ENCODE measurements at regions not wholly inside any gene's neighbourhood (a gene's known extent, or its start where the extent isn't known, plus 50 kb on each side); places are given as distances from the start of the nearest gene placed in this dataset.

- Histone ChIP-seq H3K9me3 (ENCODE audit: control insufficient read depth in 2 of 2, low read length in 2 of 2) (no peaks in the 10 kb centered on the region), H3K4me3 (ENCODE audit: low read length in 2 of 2) (no peak overlapping the region), H3K27ac (ENCODE audit: low read length) (no peak overlapping the region), H3K27me3 (ENCODE audit: control insufficient read depth in 1 of 2, insufficient read depth in 2 of 2, low read length in 2 of 2) (peaks cover 3 to 10% of the 10 kb centered on the region in 2 donors), H3K36me3 (ENCODE audit: control insufficient read depth in 2 of 2, insufficient read depth in 2 of 2, low read length in 2 of 2) (no peaks in the 10 kb centered on the region), H3K4me1 (ENCODE audit: control insufficient read depth, insufficient read depth, low read length) (no peaks in the 10 kb centered on the region), H3K9ac (ENCODE audit: low read length in 2 of 2) (no peak overlapping the region)
Observed at GRCh38 chr5:171650597-171650996, 135.0 kb upstream of the SMIM23 start.

GRCh38 chr5:171651102-171651501, 134.5 kb upstream of the SMIM23 start:
- H3K9ac ChIP-seq (ENCODE audit: low read length in 2 of 2), result no peak overlapping the region
- H3K36me3 ChIP-seq (ENCODE audit: control insufficient read depth in 2 of 2, insufficient read depth in 2 of 2, low read length in 2 of 2), result no peaks in the 10 kb centered on the region
- peaks cover 3 to 7% of the 10 kb centered on the region in 2 donors for H3K27me3 ChIP-seq (ENCODE audit: control insufficient read depth in 1 of 2, insufficient read depth in 2 of 2, low read length in 2 of 2)
- no peaks in the 10 kb centered on the region for H3K4me1 ChIP-seq (ENCODE audit: control insufficient read depth, insufficient read depth, low read length)
- no peaks in the 10 kb centered on the region for H3K9me3 ChIP-seq (ENCODE audit: control insufficient read depth in 2 of 2, low read length in 2 of 2)
- H3K4me3 ChIP-seq (ENCODE audit: low read length in 2 of 2), result no peak overlapping the region
- H3K27ac ChIP-seq (ENCODE audit: low read length), result no peak overlapping the region

DNA sequence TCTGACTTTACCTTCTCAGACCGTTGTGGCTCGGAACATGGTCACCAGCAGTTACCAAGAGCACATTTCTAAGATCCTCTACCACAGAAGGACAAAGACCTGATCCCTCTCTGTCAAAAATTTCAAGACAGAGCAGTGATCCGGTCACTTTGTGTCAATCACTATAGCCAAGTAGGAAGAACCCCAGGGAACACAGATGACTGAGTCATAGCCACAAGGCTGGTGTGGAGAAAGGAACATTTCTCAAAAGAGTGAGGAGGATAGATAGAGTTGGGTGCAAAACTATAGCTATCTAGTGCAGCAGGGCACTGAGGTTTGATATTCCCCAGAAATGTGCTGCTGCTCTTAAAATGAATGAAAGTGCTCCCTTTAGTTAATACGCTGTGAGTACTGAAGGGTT, 130.7 kb upstream of the SMIM23 start:
- Histone ChIP-seq H3K4me1 (ENCODE audit: control insufficient read depth, insufficient read depth, low read length) (no peaks in the 10 kb centered on the region), H3K27ac (ENCODE audit: low read length) (no peak overlapping the region), H3K27me3 (ENCODE audit: control insufficient read depth in 1 of 2, insufficient read depth in 2 of 2, low read length in 2 of 2) (no peaks in the 10 kb centered on the region), H3K9me3 (ENCODE audit: control insufficient read depth in 2 of 2, low read length in 2 of 2) (no peaks in the 10 kb centered on the region), H3K4me3 (ENCODE audit: low read length in 2 of 2) (no peak overlapping the region), H3K9ac (ENCODE audit: low read length in 2 of 2) (no peak overlapping the region), H3K36me3 (ENCODE audit: control insufficient read depth in 2 of 2, insufficient read depth in 2 of 2, low read length in 2 of 2) (no peaks in the 10 kb centered on the region)

DNA sequence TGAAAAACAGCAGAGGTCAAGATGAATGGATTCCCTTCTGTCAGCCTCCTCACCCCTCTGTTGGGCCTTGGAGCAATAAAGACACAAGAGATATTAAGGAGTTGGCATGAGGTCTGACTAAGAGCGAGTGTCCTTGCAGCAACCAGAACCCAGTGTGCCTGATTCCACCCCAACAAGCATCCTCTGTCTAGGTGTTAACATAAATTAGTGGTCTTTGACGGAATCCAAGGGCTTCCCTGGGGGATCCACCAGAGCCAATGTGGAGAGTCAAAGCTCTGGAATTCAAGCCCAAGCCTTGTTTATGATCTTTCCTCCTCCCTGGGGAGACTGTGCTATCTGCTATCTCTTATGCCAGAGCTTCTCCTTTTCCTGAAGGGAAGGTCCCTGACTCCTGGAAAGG, 128.1 kb upstream of the SMIM23 start:
- Histone ChIP-seq H3K27me3 (ENCODE audit: control insufficient read depth in 1 of 2, insufficient read depth in 2 of 2, low read length in 2 of 2) (no peaks in the 10 kb centered on the region), H3K4me1 (ENCODE audit: control insufficient read depth, insufficient read depth, low read length) (no peaks in the 10 kb centered on the region), H3K27ac (ENCODE audit: low read length) (no peak overlapping the region), H3K9ac (ENCODE audit: low read length in 2 of 2) (no peak overlapping the region), H3K4me3 (ENCODE audit: low read length in 2 of 2) (no peak overlapping the region), H3K36me3 (ENCODE audit: control insufficient read depth in 2 of 2, insufficient read depth in 2 of 2, low read length in 2 of 2) (no peaks in the 10 kb centered on the region), H3K9me3 (ENCODE audit: control insufficient read depth in 2 of 2, low read length in 2 of 2) (no peaks in the 10 kb centered on the region)

DNA sequence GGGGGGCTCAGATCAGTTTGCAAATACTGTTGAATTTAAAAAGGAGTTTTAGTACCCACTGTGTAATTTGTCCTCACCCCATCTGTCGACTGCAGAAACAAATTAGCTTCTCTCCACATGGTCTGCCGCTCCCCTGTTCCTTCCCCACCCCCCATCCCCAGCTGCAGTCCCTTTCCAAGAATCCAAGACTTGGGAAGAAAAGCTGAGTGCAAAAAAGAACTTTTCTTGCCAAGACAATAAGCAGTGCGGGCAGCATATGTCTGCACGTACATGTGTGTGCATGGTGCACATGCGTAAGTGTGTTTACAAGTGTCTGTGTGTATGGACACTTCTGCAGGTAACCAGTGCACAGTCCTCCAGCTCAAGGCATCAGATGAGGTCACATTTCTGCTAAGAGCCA, 125.7 kb upstream of the SMIM23 start:
- no peaks in the 10 kb centered on the region for H3K9me3 ChIP-seq (ENCODE audit: control insufficient read depth in 2 of 2, low read length in 2 of 2)
- no peak overlapping the region for H3K27ac ChIP-seq (ENCODE audit: low read length)
- no peaks in the 10 kb centered on the region for H3K36me3 ChIP-seq (ENCODE audit: control insufficient read depth in 2 of 2, insufficient read depth in 2 of 2, low read length in 2 of 2)
- H3K27me3 ChIP-seq (ENCODE audit: control insufficient read depth in 1 of 2, insufficient read depth in 2 of 2, low read length in 2 of 2), result no peaks in the 10 kb centered on the region
- H3K4me3 ChIP-seq (ENCODE audit: low read length in 2 of 2), result no peak overlapping the region
- no peaks in the 10 kb centered on the region for H3K4me1 ChIP-seq (ENCODE audit: control insufficient read depth, insufficient read depth, low read length)
- no peak overlapping the region for H3K9ac ChIP-seq (ENCODE audit: low read length in 2 of 2)

GRCh38 chr5:171660434-171660833, 125.2 kb upstream of the SMIM23 start:
- Histone ChIP-seq H3K27me3 (ENCODE audit: control insufficient read depth in 1 of 2, insufficient read depth in 2 of 2, low read length in 2 of 2) (no peaks in the 10 kb centered on the region), H3K4me1 (ENCODE audit: control insufficient read depth, insufficient read depth, low read length) (no peaks in the 10 kb centered on the region), H3K9ac (ENCODE audit: low read length in 2 of 2) (no peak overlapping the region), H3K27ac (ENCODE audit: low read length) (no peak overlapping the region), H3K36me3 (ENCODE audit: control insufficient read depth in 2 of 2, insufficient read depth in 2 of 2, low read length in 2 of 2) (no peaks in the 10 kb centered on the region), H3K9me3 (ENCODE audit: control insufficient read depth in 2 of 2, low read length in 2 of 2) (no peaks in the 10 kb centered on the region), H3K4me3 (ENCODE audit: low read length in 2 of 2) (no peak overlapping the region)

DNA sequence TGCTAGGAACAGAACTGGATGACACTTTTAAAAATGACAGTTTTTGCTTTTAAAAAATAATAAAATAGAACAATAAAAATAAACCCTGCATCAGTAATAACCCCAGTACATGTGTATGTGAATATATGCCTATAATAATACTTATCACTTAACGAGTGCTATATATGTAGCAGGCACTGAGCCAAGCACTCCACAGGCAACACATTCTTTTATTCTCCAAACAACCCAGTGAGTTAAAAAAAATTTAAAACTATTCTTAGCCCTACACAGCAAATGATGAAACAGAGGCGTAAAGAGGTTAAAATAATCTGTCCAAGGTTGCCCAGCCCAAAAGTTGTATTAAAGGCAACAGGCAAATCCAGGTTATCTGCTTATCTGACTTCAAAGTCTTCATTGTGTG, 124.5 kb upstream of the SMIM23 start:
- no peak overlapping the region for H3K9ac ChIP-seq (ENCODE audit: low read length in 2 of 2)
- H3K4me1 ChIP-seq (ENCODE audit: control insufficient read depth, insufficient read depth, low read length), result no peaks in the 10 kb centered on the region
- no peaks in the 10 kb centered on the region for H3K9me3 ChIP-seq (ENCODE audit: control insufficient read depth in 2 of 2, low read length in 2 of 2)
- no peak overlapping the region for H3K4me3 ChIP-seq (ENCODE audit: low read length in 2 of 2)
- no peaks in the 10 kb centered on the region for H3K36me3 ChIP-seq (ENCODE audit: control insufficient read depth in 2 of 2, insufficient read depth in 2 of 2, low read length in 2 of 2)
- no peak overlapping the region for H3K27ac ChIP-seq (ENCODE audit: low read length)
- no peaks in the 10 kb centered on the region for H3K27me3 ChIP-seq (ENCODE audit: control insufficient read depth in 1 of 2, insufficient read depth in 2 of 2, low read length in 2 of 2)

- Histone ChIP-seq H3K9ac (ENCODE audit: low read length in 2 of 2) (no peak overlapping the region), H3K27me3 (ENCODE audit: control insufficient read depth in 1 of 2, insufficient read depth in 2 of 2, low read length in 2 of 2) (no peaks in the 10 kb centered on the region), H3K4me1 (ENCODE audit: control insufficient read depth, insufficient read depth, low read length) (peaks cover 4% of the 10 kb centered on the region), H3K27ac (ENCODE audit: low read length) (no peak overlapping the region), H3K4me3 (ENCODE audit: low read length in 2 of 2) (no peak overlapping the region), H3K36me3 (ENCODE audit: control insufficient read depth in 2 of 2, insufficient read depth in 2 of 2, low read length in 2 of 2) (no peaks in the 10 kb centered on the region), H3K9me3 (ENCODE audit: control insufficient read depth in 2 of 2, low read length in 2 of 2) (no peaks in the 10 kb centered on the region)
Observed at GRCh38 chr5:171663311-171664085, 122.1 kb upstream of the SMIM23 start.

- H3K36me3 ChIP-seq (ENCODE audit: control insufficient read depth in 2 of 2, insufficient read depth in 2 of 2, low read length in 2 of 2), result no peaks in the 10 kb centered on the region
- H3K27ac ChIP-seq (ENCODE audit: low read length), result no peak overlapping the region
- no peaks in the 10 kb centered on the region for H3K9me3 ChIP-seq (ENCODE audit: control insufficient read depth in 2 of 2, low read length in 2 of 2)
- no peaks in the 10 kb centered on the region for H3K27me3 ChIP-seq (ENCODE audit: control insufficient read depth in 1 of 2, insufficient read depth in 2 of 2, low read length in 2 of 2)
- peaks cover 4% of the 10 kb centered on the region for H3K4me1 ChIP-seq (ENCODE audit: control insufficient read depth, insufficient read depth, low read length)
- H3K4me3 ChIP-seq (ENCODE audit: low read length in 2 of 2), result no peak overlapping the region
- no peak overlapping the region for H3K9ac ChIP-seq (ENCODE audit: low read length in 2 of 2)
Observed at GRCh38 chr5:171664489-171664888, 121.1 kb upstream of the SMIM23 start.

- H3K27ac ChIP-seq (ENCODE audit: low read length), result no peak overlapping the region
- H3K36me3 ChIP-seq (ENCODE audit: control insufficient read depth in 2 of 2, insufficient read depth in 2 of 2, low read length in 2 of 2), result no peaks in the 10 kb centered on the region
- H3K4me1 ChIP-seq (ENCODE audit: control insufficient read depth, insufficient read depth, low read length), result peaks cover 4% of the 10 kb centered on the region
- H3K4me3 ChIP-seq (ENCODE audit: low read length in 2 of 2), result no peak overlapping the region
- H3K9me3 ChIP-seq (ENCODE audit: control insufficient read depth in 2 of 2, low read length in 2 of 2), result no peaks in the 10 kb centered on the region
- H3K9ac ChIP-seq (ENCODE audit: low read length in 2 of 2), result no peak overlapping the region
- no peaks in the 10 kb centered on the region for H3K27me3 ChIP-seq (ENCODE audit: control insufficient read depth in 1 of 2, insufficient read depth in 2 of 2, low read length in 2 of 2)
Observed at GRCh38 chr5:171666815-171667214, 118.8 kb upstream of the SMIM23 start.

DNA sequence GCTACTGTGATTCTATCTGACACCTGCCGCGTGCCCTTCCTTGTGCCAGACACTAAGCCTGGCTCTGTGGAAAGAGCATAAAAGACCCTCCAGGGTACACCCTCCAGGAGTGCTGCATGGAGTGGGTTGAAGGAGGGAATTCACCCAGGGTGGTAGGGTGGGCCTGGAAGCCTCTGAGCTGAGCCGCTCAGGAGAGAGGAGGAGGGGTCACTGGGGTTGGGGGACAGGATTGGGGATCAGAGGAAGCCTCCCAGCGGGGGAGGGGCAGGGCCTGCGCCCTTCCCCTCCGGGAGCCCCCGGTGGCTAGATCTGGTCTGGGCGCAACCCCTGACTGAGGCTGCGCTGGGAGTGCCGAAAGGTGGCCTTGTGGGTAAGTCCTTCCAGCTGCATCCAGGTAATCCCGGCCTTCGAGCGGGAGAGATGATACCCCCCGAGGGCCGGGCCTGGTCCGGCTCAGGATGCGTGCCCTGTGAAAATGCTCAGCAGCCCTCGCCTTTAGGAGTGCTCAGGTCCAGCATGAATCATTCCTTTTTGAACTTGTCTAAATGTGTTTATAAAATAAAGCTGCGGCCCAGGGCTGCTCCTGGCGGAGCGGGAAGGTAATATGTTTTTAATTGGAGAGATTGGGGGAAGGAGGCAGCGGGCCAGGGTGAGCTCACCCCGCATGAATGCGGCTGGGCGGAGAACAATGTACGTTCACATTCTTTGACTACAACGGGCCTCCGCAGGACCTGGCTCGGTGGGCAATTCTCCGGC, 118.1 kb upstream of the SMIM23 start:
- Histone ChIP-seq H3K9ac (ENCODE audit: low read length in 2 of 2) (no peak overlapping the region), H3K4me3 (ENCODE audit: low read length in 2 of 2) (no peak overlapping the region), H3K36me3 (ENCODE audit: control insufficient read depth in 2 of 2, insufficient read depth in 2 of 2, low read length in 2 of 2) (no peaks in the 10 kb centered on the region), H3K4me1 (ENCODE audit: control insufficient read depth, insufficient read depth, low read length) (peaks cover 4% of the 10 kb centered on the region), H3K9me3 (ENCODE audit: control insufficient read depth in 2 of 2, low read length in 2 of 2) (no peaks in the 10 kb centered on the region), H3K27me3 (ENCODE audit: control insufficient read depth in 1 of 2, insufficient read depth in 2 of 2, low read length in 2 of 2) (no peaks in the 10 kb centered on the region), H3K27ac (ENCODE audit: low read length) (no peak overlapping the region)
